ENCODE measurements at regions not wholly inside any gene's neighbourhood (a gene's known extent, or its start where the extent isn't known, plus 50 kb on each side); places are given as distances from the start of the nearest gene placed in this dataset.
"Not testable (repeated sequence)": the region's sequence is repeated elsewhere in the genome, so short reads cannot be mapped to it uniquely, and the experiment has no call there.

DNA sequence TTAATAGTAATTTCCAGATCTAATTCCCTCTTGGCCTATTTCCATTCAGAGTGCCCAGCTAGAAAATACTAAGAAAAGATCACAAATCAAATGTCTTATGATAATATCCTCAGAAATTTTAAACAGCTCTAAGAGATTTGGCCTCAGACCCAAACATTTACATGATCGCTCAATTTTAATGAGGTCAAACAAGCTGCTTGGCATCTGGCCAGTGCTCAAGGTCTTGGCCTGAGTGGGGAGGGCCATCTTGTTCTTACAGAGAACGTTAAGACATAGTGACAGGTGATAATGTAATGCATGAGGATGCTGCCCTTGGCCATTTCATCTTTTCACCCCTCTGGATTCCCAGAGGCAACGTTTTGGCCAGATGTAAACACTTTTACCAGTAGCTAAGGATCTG, 159.2 kb upstream of the SLC7A11 start:
- Histone ChIP-seq H3K4me2 (ENCODE audit: low read length) (no peak overlapping the region), H3K36me3 (ENCODE audit: insufficient read depth, low read length) (no peaks in the 10 kb centered on the region), H3K9ac (ENCODE audit: low read depth, low read length) (no peak overlapping the region), H3K9me3 (replicated peaks; ENCODE audit: low read length) (no peaks in the 10 kb centered on the region), H3K4me1 (ENCODE audit: control insufficient read depth, insufficient read depth, low read length) (peaks cover 22% of the 10 kb centered on the region), H3K4me3 (ENCODE audit: low read length) (no peak overlapping the region), H3K27me3 (ENCODE audit: control insufficient read depth, insufficient read depth, low read length) (no peaks in the 10 kb centered on the region)

DNA sequence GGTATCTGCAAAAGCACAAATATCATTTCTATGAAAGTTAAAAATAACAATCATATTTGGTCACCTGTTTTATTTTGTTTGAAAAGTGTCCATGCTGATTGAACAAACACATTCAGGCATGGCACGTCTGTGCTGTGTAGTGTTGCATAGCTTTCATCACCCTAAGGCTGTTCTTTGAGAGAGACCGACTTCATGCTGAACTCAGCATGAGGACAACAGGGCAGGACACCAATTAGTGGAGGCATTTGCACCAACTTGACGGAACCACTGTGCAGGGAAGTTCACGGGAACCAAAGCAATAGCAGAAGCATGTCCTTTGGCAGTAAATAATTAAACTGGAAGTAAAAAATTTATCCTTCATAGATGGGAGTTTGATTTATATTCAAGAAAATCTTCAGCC, 158.4 kb upstream of the SLC7A11 start:
- Histone ChIP-seq H3K4me1 (ENCODE audit: control insufficient read depth, insufficient read depth, low read length) (peaks cover 15% of the 10 kb centered on the region), H3K9me3 (replicated peaks; ENCODE audit: low read length) (no peaks in the 10 kb centered on the region), H3K9ac (ENCODE audit: low read depth, low read length) (no peak overlapping the region), H3K27me3 (ENCODE audit: control insufficient read depth, insufficient read depth, low read length) (no peaks in the 10 kb centered on the region), H3K36me3 (ENCODE audit: insufficient read depth, low read length) (no peaks in the 10 kb centered on the region), H3K4me3 (ENCODE audit: low read length) (no peak overlapping the region), H3K4me2 (ENCODE audit: low read length) (no peak overlapping the region)

DNA sequence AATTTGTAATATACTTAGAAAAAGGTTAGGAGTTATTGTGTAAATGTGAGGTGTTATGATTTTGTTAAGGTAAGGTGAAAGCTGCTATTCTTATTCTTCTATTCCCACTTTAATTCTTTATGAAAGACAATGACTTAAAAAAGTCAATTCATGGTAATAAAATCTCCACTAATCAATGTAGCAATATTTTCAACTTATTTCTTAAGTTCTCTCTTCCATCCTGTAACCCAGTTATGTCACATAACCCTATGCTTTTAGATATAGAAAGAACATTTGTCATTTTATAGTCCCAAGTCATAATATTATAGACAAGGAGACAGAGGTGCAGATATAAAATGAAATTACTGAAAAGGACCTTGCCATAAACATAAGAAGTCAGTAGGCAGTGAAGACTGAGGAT, 157.9 kb upstream of the SLC7A11 start:
- no peaks in the 10 kb centered on the region for H3K27me3 ChIP-seq (ENCODE audit: control insufficient read depth, insufficient read depth, low read length)
- H3K36me3 ChIP-seq (ENCODE audit: insufficient read depth, low read length) = no peaks in the 10 kb centered on the region
- no peaks in the 10 kb centered on the region for H3K9me3 ChIP-seq (replicated peaks; ENCODE audit: low read length)
- no peak overlapping the region for H3K9ac ChIP-seq (ENCODE audit: low read depth, low read length)
- H3K4me3 ChIP-seq (ENCODE audit: low read length) = no peak overlapping the region
- no peak overlapping the region for H3K4me2 ChIP-seq (ENCODE audit: low read length)
- peaks cover 11% of the 10 kb centered on the region for H3K4me1 ChIP-seq (ENCODE audit: control insufficient read depth, insufficient read depth, low read length)

DNA sequence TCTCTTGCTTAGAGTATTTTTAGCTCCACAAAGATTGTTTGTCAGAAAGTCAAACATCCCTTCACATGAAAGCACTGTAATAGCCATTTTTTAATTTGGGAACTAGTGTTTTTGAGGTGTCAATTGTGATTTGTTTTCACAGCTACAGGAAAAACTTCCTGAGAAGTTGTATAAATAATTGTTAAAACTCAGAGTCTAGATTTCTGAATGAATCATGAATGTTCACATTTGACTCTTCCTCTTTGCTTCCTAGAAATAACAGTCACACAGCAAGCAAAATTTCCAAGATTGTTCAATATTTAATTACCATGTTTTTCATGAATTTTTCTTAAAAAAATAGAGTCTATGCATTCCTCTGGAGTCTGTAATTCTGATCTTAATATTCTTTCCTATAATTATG, 156.9 kb upstream of the SLC7A11 start:
- no peak overlapping the region for H3K4me3 ChIP-seq (ENCODE audit: low read length)
- H3K9me3 ChIP-seq (replicated peaks; ENCODE audit: low read length) = no peaks in the 10 kb centered on the region
- no peak overlapping the region for H3K4me2 ChIP-seq (ENCODE audit: low read length)
- no peaks in the 10 kb centered on the region for H3K36me3 ChIP-seq (ENCODE audit: insufficient read depth, low read length)
- no peaks in the 10 kb centered on the region for H3K27me3 ChIP-seq (ENCODE audit: control insufficient read depth, insufficient read depth, low read length)
- peaks cover 9% of the 10 kb centered on the region for H3K4me1 ChIP-seq (ENCODE audit: control insufficient read depth, insufficient read depth, low read length)
- no peak overlapping the region for H3K9ac ChIP-seq (ENCODE audit: low read depth, low read length)

DNA sequence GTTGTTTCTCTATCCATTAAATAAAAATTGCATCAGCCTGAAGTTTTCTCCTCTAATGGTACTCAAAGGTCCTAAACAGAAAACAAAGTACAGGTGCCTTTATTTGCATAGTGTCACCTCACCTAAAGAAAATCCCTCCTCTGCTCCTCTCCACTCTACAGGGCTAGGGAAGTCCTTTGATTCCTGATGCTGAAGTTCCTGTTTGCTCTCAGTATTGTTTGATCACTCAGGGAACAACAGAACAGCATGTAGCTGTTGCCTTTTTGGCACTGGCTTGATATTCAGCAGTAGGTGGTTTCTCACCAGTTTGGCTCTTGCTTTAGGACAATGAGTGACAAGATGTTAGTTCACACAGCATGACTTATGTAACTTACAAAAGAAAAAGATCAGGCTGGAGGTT, 156.2 kb upstream of the SLC7A11 start:
- H3K4me3 ChIP-seq (ENCODE audit: low read length) = no peak overlapping the region
- H3K36me3 ChIP-seq (ENCODE audit: insufficient read depth, low read length) = no peaks in the 10 kb centered on the region
- peaks cover 9% of the 10 kb centered on the region for H3K4me1 ChIP-seq (ENCODE audit: control insufficient read depth, insufficient read depth, low read length)
- no peaks in the 10 kb centered on the region for H3K9me3 ChIP-seq (replicated peaks; ENCODE audit: low read length)
- no peak overlapping the region for H3K9ac ChIP-seq (ENCODE audit: low read depth, low read length)
- no peaks in the 10 kb centered on the region for H3K27me3 ChIP-seq (ENCODE audit: control insufficient read depth, insufficient read depth, low read length)
- no peak overlapping the region for H3K4me2 ChIP-seq (ENCODE audit: low read length)

DNA sequence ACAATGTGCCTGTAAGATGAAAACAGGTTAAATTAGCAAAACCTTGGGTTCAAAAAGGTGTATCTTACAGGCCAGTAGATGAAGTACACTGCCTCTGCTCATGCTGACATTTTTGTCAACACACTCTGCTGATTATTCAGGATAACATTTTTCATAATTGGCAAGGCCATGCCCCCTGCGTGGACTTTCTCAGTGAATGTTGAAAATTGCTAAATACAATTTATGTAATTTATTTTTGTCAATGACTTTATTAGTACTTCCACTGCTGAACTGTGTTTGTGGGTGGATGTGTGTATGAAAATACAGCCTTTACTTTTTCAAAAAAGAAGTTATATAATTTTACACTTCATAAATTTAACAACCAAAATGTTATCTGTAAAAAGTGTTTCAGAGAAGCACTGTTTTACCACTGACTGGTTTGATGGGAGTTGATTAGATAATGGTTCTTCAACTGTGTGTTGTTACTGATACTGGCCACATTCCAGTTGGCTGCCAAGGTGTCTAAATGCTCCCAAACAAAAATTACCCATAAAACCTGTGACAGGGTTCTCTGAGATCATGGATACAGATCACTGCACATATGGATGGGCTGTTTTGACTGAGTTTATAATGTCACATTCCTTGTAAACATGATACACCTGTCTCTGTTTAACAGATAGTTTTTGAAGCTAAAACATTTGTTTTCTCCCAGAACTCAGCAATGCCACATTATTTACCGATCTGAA, 151.9 kb upstream of the SLC7A11 start:
- Histone ChIP-seq H3K27me3 (ENCODE audit: control insufficient read depth, insufficient read depth, low read length) (no peaks in the 10 kb centered on the region), H3K9me3 (replicated peaks; ENCODE audit: low read length) (no peaks in the 10 kb centered on the region), H3K4me1 (ENCODE audit: control insufficient read depth, insufficient read depth, low read length) (peaks cover 7% of the 10 kb centered on the region), H3K4me3 (ENCODE audit: low read length) (no peak overlapping the region), H3K4me2 (ENCODE audit: low read length) (no peak overlapping the region), H3K9ac (ENCODE audit: low read depth, low read length) (no peak overlapping the region), H3K36me3 (ENCODE audit: insufficient read depth, low read length) (no peaks in the 10 kb centered on the region)

DNA sequence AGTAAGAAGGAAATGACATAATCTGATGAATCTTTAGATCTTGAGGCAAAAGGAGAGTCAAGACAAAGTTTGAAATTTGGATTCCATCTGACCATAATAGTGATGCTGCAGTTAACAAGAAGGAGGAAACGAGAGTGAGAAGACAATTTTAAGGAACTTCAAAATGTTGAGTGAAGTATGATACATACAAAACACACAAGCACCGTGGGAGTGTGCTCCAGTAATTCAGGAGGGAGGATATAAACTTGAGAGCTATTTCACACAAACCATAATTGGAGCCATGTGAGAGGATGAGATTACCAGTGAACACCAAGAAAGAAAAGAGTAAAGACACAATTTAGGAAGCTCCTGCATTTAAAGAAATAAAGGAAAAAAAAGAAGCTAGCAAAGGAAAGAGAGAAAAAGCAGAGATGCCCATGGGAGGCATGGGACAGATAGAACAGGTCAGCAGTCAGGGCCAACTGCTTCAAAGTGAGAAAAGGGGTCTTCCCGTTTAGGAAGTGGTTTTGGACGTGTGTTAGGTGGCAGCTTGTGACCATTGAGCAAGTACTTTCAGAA, 150.7 kb upstream of the SLC7A11 start:
- Histone ChIP-seq H3K36me3 (ENCODE audit: insufficient read depth, low read length) (no peaks in the 10 kb centered on the region), H3K9me3 (replicated peaks; ENCODE audit: low read length) (no peaks in the 10 kb centered on the region), H3K9ac (ENCODE audit: low read depth, low read length) (no peak overlapping the region), H3K4me1 (ENCODE audit: control insufficient read depth, insufficient read depth, low read length) (no peaks in the 10 kb centered on the region), H3K4me3 (ENCODE audit: low read length) (no peak overlapping the region), H3K4me2 (ENCODE audit: low read length) (no peak overlapping the region), H3K27me3 (ENCODE audit: control insufficient read depth, insufficient read depth, low read length) (no peaks in the 10 kb centered on the region)

DNA sequence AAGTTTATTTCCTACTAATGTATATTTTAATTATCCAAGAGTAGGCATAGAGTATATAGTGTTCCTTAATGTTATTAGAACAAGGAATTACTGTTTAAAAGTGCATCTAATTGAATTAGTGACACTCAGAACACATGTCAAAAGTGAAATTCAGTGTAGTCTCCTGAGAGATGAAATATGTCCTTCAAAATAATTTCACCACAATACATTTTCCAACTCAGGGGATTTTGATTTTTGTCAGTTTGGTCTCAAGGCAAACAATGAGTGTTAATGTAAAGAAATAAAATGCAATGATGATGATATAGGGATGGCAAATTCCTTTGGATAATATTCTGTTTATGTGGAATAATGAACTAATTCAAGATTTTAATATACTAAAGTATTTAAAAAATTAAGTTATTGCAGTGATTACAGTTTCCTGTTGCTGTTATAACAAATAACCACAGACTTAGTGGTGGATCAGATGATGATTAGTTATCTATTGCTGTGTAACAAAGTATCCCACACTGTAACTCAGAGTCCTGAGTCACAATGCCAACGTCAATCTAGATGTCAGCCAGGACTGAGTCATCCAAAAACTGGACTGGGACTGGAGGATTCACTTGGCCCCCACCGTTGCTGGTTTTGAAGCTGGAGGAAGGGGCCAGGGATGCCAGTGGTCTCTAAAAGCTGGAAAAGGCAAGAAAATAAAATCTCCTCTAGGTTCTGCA, 148.0 kb upstream of the SLC7A11 start:
- no peaks in the 10 kb centered on the region for H3K36me3 ChIP-seq (ENCODE audit: insufficient read depth, low read length)
- H3K4me3 ChIP-seq (ENCODE audit: low read length) = no peak overlapping the region
- no peak overlapping the region for H3K4me2 ChIP-seq (ENCODE audit: low read length)
- no peak overlapping the region for H3K9ac ChIP-seq (ENCODE audit: low read depth, low read length)
- no peaks in the 10 kb centered on the region for H3K27me3 ChIP-seq (ENCODE audit: control insufficient read depth, insufficient read depth, low read length)
- H3K9me3 ChIP-seq (replicated peaks; ENCODE audit: low read length) = no peaks in the 10 kb centered on the region
- no peaks in the 10 kb centered on the region for H3K4me1 ChIP-seq (ENCODE audit: control insufficient read depth, insufficient read depth, low read length)

DNA sequence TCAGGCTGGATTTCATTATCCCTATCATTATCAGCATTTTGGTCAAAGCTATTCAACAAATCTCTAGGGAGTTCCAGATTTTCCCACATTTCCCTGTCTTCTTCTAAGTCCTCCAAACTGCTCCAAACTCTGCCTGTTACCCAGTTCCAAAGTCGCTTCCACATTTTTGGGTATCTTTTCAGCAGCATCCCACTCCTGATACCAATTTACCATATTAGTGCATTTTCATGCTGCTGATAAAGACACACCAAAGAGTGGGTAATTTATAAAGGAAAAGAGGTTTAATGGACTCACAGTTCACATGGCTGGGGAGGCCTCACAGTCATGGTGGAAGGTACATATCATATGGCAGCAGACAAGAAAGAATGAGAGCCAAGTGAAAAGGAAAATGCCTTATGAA, 132.8 kb upstream of the SLC7A11 start:
- H3K4me2 ChIP-seq (ENCODE audit: low read length) = no peak overlapping the region
- H3K4me1 ChIP-seq (ENCODE audit: control insufficient read depth, insufficient read depth, low read length) = no peaks in the 10 kb centered on the region
- no peaks in the 10 kb centered on the region for H3K27me3 ChIP-seq (ENCODE audit: control insufficient read depth, insufficient read depth, low read length)

DNA sequence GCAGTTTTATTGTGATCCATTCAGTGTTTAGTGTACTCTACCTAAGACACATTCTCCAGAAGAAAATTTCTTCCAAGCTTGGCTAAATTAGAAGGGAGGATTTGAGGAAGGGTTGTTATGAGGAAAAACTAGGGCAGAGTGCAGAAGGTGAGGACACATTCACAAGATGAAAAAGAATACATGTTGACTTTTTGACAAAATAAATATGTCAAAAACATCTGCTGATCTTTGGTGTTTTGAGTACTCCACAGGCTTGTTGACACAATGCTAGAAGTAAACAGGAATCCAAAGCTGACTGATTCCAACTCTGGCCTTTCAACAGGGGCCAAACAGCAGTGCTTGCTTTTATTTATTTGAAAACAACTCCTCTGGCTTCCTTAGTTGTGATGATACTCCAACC, 125.8 kb upstream of the SLC7A11 start:
- H3K36me3 ChIP-seq (ENCODE audit: insufficient read depth, low read length) = no peaks in the 10 kb centered on the region
- H3K4me3 ChIP-seq (ENCODE audit: low read length) = no peak overlapping the region
- no peaks in the 10 kb centered on the region for H3K4me1 ChIP-seq (ENCODE audit: control insufficient read depth, insufficient read depth, low read length)
- H3K9me3 ChIP-seq (replicated peaks; ENCODE audit: low read length) = no peaks in the 10 kb centered on the region
- no peak overlapping the region for H3K4me2 ChIP-seq (ENCODE audit: low read length)
- no peak overlapping the region for H3K9ac ChIP-seq (ENCODE audit: low read depth, low read length)
- no peaks in the 10 kb centered on the region for H3K27me3 ChIP-seq (ENCODE audit: control insufficient read depth, insufficient read depth, low read length)

More for the DNA sequence above, 132.8 kb upstream of the SLC7A11 start:
- Histone ChIP-seq H3K36me3 (ENCODE audit: insufficient read depth, low read length) (no peaks in the 10 kb centered on the region), H3K4me3 (ENCODE audit: low read length) (no peak overlapping the region), H3K9ac (ENCODE audit: low read depth, low read length) (no peak overlapping the region), H3K9me3 (replicated peaks; ENCODE audit: low read length) (peaks cover 3% of the 10 kb centered on the region)

DNA sequence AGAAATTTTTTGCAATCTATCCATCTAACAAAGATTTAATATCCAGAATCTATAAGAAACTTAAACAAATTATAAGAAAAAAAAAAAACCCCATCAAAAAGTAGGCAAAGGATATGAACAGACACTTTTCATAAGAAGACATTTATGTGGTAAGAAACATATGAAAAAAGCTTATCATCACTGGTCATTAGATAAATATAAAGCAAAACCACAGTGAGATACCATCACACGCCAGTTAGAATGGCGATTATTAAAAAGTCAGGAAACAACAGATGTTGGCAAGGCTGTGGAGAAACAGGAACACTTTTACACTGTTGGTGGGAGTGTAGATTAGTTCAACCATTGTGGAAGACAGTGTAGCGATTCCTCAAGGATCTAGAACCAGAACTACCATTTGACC, 110.3 kb upstream of the SLC7A11 start:
- H3K4me3 ChIP-seq (ENCODE audit: low read length); H3K4me2 ChIP-seq (ENCODE audit: low read length); H3K9ac ChIP-seq (ENCODE audit: low read depth, low read length); H3K9me3 ChIP-seq (replicated peaks; ENCODE audit: low read length); H3K36me3 ChIP-seq (ENCODE audit: insufficient read depth, low read length); H3K27me3 ChIP-seq (ENCODE audit: control insufficient read depth, insufficient read depth, low read length); H3K4me1 ChIP-seq (ENCODE audit: control insufficient read depth, insufficient read depth, low read length): not testable (repeated sequence)

DNA sequence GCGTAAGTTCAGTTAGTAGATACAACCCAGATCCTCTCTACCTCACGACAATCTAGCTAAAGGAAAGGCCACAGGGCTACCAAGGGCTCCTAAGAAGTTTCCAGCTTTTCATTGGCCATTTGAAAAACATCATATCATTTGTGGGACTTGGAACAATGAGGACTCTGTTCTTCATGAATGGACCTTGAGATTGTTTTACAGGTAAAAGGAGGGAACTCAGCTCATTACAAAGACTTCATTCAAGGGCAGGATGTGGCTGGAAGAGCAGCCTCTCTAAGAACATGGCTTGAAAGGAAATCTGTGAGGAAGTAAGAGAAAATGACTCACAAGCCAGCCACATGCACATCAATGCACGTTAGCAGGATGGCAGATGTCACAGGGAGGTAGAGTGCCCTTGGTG, 105.9 kb upstream of the SLC7A11 start:
- Histone ChIP-seq H3K36me3 (ENCODE audit: insufficient read depth, low read length) (no peaks in the 10 kb centered on the region), H3K4me3 (ENCODE audit: low read length) (no peak overlapping the region), H3K27me3 (ENCODE audit: control insufficient read depth, insufficient read depth, low read length) (no peaks in the 10 kb centered on the region), H3K9me3 (replicated peaks; ENCODE audit: low read length) (no peaks in the 10 kb centered on the region), H3K4me2 (ENCODE audit: low read length) (no peak overlapping the region), H3K9ac (ENCODE audit: low read depth, low read length) (no peak overlapping the region), H3K4me1 (ENCODE audit: control insufficient read depth, insufficient read depth, low read length) (no peaks in the 10 kb centered on the region)
